NCI-H446 (cell line): ENCODE measurements at regions not wholly inside any gene's neighbourhood (a gene's known extent, or its start where the extent isn't known, plus 50 kb on each side); places are given as distances from the start of the nearest gene placed in this dataset.

Source experiments
- DNase-seq, 2 experiments: peaks; one replicate each; lab custom pipeline; 2025; lab: John Stamatoyannopoulos, UW

DNA sequence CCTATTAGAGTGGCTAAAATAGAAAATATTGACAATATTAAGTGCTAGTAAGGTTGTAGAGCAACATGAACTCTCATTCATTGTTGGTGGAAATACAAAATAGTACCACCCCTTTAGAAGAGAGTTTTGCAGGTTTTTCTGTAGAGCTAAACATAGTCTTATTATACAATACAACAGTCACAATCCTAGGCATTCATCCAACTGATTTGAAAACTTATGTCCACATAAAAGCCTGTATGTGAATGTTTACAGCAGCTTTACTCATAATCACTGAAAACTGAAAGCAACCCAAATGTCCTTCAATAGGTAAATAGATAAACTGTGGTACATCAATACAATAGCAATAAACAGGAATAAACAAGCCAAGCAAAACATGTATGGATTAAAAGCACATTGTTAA, 127.2 kb upstream of the PRNP start:
- DNase-seq, result no peak

DNA sequence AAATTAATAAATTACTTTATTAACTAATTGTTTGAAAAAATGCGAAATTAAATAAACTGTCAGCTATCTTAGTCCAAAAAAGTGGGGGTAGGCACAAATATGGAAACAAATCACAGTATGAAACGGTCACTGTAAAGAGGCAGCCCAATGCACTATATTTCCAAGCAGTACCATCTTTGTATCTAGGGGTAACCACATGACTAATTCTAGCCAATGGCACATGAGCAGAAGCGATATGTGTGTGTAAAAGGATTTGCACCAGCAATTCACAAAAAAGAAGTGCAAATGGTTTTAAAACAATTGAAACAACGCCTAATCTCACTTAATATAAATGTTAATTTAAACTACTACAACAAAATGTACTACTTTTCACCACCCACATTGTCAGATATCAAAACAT, 129.5 kb upstream of the PRNP start:
- DNase-seq, result no peak

- DNase-seq, result no peak
Measured at GRCh38 chr20:4555188-4555890, 130.9 kb upstream of the PRNP start.

- no peak for DNase-seq
Measured at GRCh38 chr20:4554346-4554745, 131.9 kb upstream of the PRNP start.

DNA sequence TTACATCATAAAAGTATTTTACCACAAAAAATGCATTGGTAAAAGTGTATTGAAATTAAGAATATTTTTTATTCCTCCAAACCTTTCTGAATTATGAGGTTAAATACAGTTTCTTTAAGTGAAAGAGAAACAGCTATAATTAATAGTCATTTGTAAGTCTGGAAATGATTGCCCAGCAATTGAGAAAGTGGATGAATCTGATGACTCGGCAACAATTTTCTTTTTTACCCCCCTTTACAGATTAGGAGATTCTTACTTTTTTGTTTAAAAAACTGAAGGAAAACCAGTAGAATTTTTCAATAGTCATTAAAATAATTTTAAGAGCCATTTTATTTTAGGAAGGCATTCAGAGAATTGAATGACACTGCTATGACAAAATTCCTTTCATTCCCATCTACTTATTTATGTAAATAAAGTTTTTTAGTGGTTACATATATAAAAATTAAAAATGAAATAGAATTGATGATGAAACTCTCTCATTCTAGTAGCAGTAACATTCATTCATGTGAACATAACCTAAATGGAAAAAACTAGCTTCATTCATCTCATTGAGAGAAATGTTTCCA, 134.1 kb upstream of the PRNP start:
- no peak for DNase-seq

DNA sequence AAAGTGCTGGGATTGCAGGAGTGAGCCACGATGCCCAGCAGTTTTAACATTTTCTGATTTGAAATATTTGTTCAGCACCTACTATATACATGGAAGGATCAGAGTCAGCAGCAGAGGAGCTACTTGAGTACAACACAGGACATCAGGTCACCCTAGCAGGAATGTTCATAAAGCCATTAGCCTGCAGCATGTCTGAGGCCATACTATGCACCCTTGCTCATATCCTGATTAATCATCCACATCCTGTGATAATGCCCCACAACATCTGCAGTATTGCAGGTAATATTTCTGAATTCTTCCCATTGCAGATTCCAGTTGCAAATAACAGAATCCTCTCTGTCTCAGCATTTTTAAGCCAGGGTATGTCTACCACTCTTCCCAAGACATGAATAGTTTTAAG, 135.5 kb upstream of the PRNP start:
- no peak for DNase-seq

GRCh38 chr20:4549711-4550259, 136.5 kb upstream of the PRNP start:
- no peak for DNase-seq

GRCh38 chr20:4548552-4548951, 137.7 kb upstream of the PRNP start:
- no peak for DNase-seq

- no peak for DNase-seq
Measured at GRCh38 chr20:4546786-4547185, 139.5 kb upstream of the PRNP start.

- DNase-seq, result no peak
Measured at GRCh38 chr20:4546342-4546741, 139.9 kb upstream of the PRNP start.

DNA sequence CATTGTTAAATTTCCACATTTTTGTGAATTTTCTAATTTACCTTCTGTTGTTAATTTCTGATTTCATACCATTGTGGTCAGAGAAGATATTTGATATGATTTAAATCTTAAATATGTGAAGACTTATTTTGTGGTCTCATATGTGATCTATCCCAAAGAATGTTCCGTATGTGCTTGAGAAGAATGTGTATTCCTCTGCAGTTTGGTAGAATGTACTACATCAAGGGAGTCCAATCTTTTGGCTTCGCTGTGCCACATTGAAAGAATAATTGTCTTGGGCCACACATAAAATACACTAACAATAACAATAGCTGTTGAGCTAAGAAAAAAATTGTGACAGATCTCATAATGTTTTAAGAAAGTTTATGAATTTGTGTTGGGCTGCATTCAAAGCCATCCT, 140.7 kb upstream of the PRNP start:
- no peak for DNase-seq

DNA sequence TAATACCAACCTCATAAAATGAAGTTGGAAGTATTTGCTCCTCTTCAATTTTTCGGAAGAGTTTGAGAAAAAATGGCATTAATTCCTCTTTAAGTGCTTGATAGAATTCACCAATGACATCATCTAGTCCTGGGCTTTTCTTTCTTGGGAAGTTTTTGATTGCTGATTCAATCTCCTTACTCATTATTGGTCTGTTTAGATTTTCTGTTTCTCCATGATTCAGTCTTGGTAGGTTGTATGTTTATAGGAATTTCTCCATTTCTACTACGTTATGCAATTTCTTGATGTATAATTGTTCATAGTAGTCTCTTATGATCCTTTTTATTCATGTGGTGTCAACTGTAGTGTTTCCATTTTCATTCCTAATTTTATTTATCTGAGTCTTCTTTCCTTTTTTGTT, 141.5 kb upstream of the PRNP start:
- DNase-seq, result no peak

DNA sequence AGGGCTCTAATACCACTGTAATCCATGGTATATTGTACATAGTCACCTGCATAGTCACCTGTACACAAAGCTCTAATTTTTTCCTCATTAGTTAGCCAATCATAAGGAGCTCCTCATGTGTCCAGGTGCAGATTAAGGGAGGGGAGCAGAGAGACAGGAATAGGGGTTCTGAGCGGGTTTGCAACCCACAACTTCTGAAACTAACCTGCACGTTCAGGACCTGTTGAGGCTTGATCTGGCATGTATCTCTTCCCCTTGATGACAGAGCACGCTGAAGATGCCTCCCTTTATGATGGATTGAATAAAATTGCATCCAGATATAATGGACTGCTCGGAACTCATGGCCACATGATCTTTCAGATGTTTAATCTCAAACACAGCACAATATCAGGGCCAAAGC, 144.0 kb upstream of the PRNP start:
- no peak for DNase-seq

DNA sequence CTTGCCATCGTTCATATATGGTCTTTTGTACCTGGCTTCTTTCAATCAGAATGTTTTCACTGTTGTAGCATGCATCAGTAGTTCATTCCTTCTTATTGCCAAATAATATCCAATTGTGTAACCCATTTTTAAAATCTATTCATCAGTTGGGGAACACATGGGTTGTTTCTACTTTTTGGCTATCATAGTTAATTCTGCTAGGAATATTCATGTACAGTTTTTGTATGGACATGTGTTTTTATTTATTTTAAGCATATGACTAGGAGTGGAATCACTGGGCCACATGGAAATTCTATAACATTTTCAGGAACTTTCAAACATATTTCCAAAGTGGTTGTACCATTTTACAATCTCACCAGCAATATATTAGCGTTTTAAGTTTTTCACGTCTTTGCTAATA, 151.9 kb upstream of the PRNP start:
- no peak for DNase-seq

GRCh38 chr20:4533368-4534133, 152.7 kb upstream of the PRNP start:
- DNase-seq, result no peak

GRCh38 chr20:4532772-4533171, 153.5 kb upstream of the PRNP start:
- no peak for DNase-seq

GRCh38 chr20:4524792-4525191, 161.5 kb upstream of the PRNP start:
- DNase-seq, result no peak

- no peak for DNase-seq
Measured at GRCh38 chr20:4524307-4524706, 161.9 kb upstream of the PRNP start.

- no peak for DNase-seq
Measured at GRCh38 chr20:4522310-4522709, 163.9 kb upstream of the PRNP start.

GRCh38 chr20:4521170-4521968, 164.9 kb upstream of the PRNP start:
- no peak for DNase-seq

DNA sequence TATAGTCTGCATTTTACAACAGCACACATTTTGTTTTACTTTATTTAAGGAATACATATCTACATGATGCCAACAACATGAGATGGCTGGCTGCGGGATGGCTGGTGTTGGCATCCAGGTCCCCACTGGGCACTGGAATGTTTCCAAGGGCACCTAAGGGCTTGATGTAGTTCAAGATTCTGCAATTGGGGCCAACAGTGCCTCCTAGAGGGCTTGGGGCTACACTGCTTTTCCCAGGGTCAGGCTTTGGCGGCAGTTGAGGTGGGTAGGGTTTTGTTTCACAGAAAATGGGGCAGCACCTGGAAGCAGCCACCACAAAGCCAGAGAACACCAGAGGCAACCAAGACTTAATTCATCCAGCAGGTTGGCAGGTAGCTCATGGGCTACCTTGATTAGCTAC, 166.7 kb upstream of the PRNP start:
- DNase-seq, result no peak

DNA sequence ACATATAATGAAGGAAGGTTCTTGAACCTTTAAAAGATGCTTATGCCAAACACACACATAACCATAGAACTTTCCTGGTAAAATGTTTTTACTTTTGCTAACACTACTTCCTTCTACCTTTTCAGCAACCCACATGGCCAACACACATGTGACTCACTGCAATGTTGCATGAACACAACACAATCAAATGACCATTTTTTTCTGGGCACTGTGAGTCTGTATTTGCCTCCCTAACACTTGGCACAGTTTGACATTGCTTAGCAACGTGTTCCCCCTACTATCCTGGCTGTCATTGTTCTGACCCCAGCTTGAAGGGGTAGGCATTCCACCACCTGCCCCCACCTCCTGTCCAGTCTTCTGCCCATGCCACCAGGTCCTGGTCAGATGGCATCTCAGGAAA, 169.4 kb upstream of the PRNP start:
- DNase-seq, result no peak
